Stomach (tissue), 8 donors: ENCODE measurements at regions not wholly inside any gene's neighbourhood (a gene's known extent, or its start where the extent isn't known, plus 50 kb on each side); places are given as distances from the start of the nearest gene placed in this dataset.

ENCODE experiments used
- DNase-seq, 2 donors: peaks; one replicate each; pipeline versions ENCODE4 v3.0.0 to v3.0.0-alpha.2; 2013 to 2019
- H3K27ac ChIP-seq, 5 donors: fragments of 200-600 bp in 4 of 5; sonication (generic) in 4 of 5; one replicate each; pipeline ENCODE4 v1.5.1; 2013 to 2019; ENCODE audit warnings: mild to moderate bottlenecking in 1 of 5, moderate library complexity in 1 of 5
- H3K27me3 ChIP-seq, 3 donors: fragments of 200-600 bp; sonication (generic); one replicate each; pipeline ENCODE4 v1.5.1; 2017 to 2019; ENCODE audit warnings: mixed run types in 1 of 3
- H3K36me3 ChIP-seq, 4 donors: fragments of 200-600 bp; sonication (generic); 1 replicate in 3 of 4; 2 replicates in 1 of 4; pipeline ENCODE4 v1.5.1; 2016 to 2019
- H3K4me1 ChIP-seq, 4 donors: fragments of 200-600 bp; sonication (generic); one replicate each; pipeline ENCODE4 v1.5.1; 2016 to 2019
- H3K4me3 ChIP-seq, 4 donors: fragments of 200-600 bp; sonication (generic) in 3 of 4; one replicate each; pipeline ENCODE4 v1.5.1; 2016 to 2019; ENCODE audit warnings: mild to moderate bottlenecking in 1 of 4
- H3K9me3 ChIP-seq, 4 donors: fragments of 200-600 bp; sonication (generic); one replicate each; pipeline ENCODE4 v1.5.1; 2016 to 2019
- CTCF ChIP-seq, 7 experiments: fragments of 450-650 bp in 4 of 7; fragments of 200-600 bp in 3 of 7; sonication (generic) in 3 of 7; IDR thresholded peaks; one replicate each; pipeline ENCODE4 v1.5.1; 2016 to 2019; ENCODE audit warnings: antibody characterized with exemption in 7 of 7, control low read depth in 2 of 7, mild to moderate bottlenecking in 1 of 7
- EP300 ChIP-seq: sonication (generic); formaldehyde crosslinking; IDR thresholded peaks from one replicate; pipeline ENCODE4 v1.6.1; 2017; ENCODE audit warnings: antibody characterized with exemption
- POLR2A ChIP-seq, 4 donors: fragments of 450-650 bp; IDR thresholded peaks; one replicate each; pipeline ENCODE4 v1.6.1; 2016; ENCODE audit warnings: antibody characterized with exemption in 4 of 4, control low read depth in 2 of 4, mild to moderate bottlenecking in 1 of 4, moderate library complexity in 1 of 4
- POLR2AphosphoS5 ChIP-seq, 3 donors: sonication (generic); formaldehyde crosslinking; IDR thresholded peaks; one replicate each; pipeline ENCODE4 v1.6.1; 2016; ENCODE audit warnings: antibody characterized with exemption in 3 of 3
- WGBS, 5 donors: extraction: QIAGEN DNeasy Blood & Tissue Kit in 3 of 5; methylation state at CpG; one replicate each; pipeline versions ENCODE4 v1.1.5 to v1.1.7; 2013 to 2018; 5-methylcytosine and 5-hydroxymethylcytosine counted together
- intact Hi-C: fragments of 100-400 bp; cut with DNase I; formaldehyde crosslinking; loops from one replicate; pipeline ENCODE4 v1.15.1; 2023; ENCODE audit warnings: low total_unique reads
- donor health status: healthy with polysubstance abuse.
- donor health status: Bipolar disorder and iron deficiency.
- donor health status: healthy.

- intact Hi-C loops = no loop called here
- Histone ChIP-seq H3K36me3 (no peaks in the 10 kb centered on the region), H3K9me3 (no peaks in the 10 kb centered on the region), H3K27ac (no peak overlapping the region), H3K4me3 (no peak overlapping the region), H3K27me3 (no peaks in the 10 kb centered on the region), H3K4me1 (peaks cover 0 to 8% (median 3%) of the 10 kb centered on the region in 4 donors)
- DNase-seq = no peak
- TF ChIP-seq POLR2A (IDR thresholded peaks at IDR 0.05) = no peak
- TF ChIP-seq CTCF (IDR thresholded peaks at IDR 0.05) = no peak
- TF ChIP-seq EP300 = no peak
- TF ChIP-seq POLR2AphosphoS5 (IDR thresholded peaks at IDR 0.05) = no peak
- 66 to 90% (median 82%) methylated on average over 2 of the region's 2 CpGs for WGBS, 5 donors
Measured at GRCh38 chr4:186943411-186943810, 219.8 kb upstream of the FAT1 start.

- no peaks in the 10 kb centered on the region for H3K36me3 ChIP-seq
- TF ChIP-seq POLR2A (IDR thresholded peaks at IDR 0.05) = no peak
- TF ChIP-seq CTCF (IDR thresholded peaks at IDR 0.05) = no peak
- no peak for TF ChIP-seq EP300
- intact Hi-C loops = no loop called here
- WGBS, 5 donors = 63 to 90% (median 80%) methylated on average over 6 of the region's 6 CpGs
- no peak for DNase-seq
- H3K4me1 ChIP-seq = peaks cover 0 to 11% (median 4%) of the 10 kb centered on the region in 4 donors
- no peak overlapping the region for H3K27ac ChIP-seq
- H3K4me3 ChIP-seq = no peak overlapping the region
- H3K9me3 ChIP-seq = no peaks in the 10 kb centered on the region
- H3K27me3 ChIP-seq = no peaks in the 10 kb centered on the region
Measured at GRCh38 chr4:186946136-186946535, 222.5 kb upstream of the FAT1 start.

- peak; percentile 42 to 80 for DNase-seq
- WGBS, 5 donors = 61 to 82% (median 64%) methylated on average over 11 of the region's 11 CpGs
- H3K4me3 ChIP-seq = no peak overlapping the region
- H3K9me3 ChIP-seq = no peaks in the 10 kb centered on the region
- H3K27me3 ChIP-seq = no peaks in the 10 kb centered on the region
- no peak overlapping the region for H3K27ac ChIP-seq
- no peaks in the 10 kb centered on the region for H3K36me3 ChIP-seq
- intact Hi-C loops = no loop called here
- TF ChIP-seq POLR2AphosphoS5 (IDR thresholded peaks at IDR 0.05) (peak in 1 of 3 donors; percentile 5), CTCF (IDR thresholded peaks at IDR 0.05) (peak in 4 of 7 experiments; percentile 10 to 39 (median 22)), POLR2A (IDR thresholded peaks at IDR 0.05) (no peak)
- H3K4me1 ChIP-seq = peaks cover 0 to 11% (median 4%) of the 10 kb centered on the region in 4 donors
Measured at GRCh38 chr4:186946682-186947294, 223.1 kb upstream of the FAT1 start.

GRCh38 chr4:186948361-186949242, 224.9 kb upstream of the FAT1 start:
- no peak for TF ChIP-seq POLR2AphosphoS5 (IDR thresholded peaks at IDR 0.05)
- TF ChIP-seq CTCF (IDR thresholded peaks at IDR 0.05) = no peak
- TF ChIP-seq POLR2A (IDR thresholded peaks at IDR 0.05) = no peak
- Histone ChIP-seq H3K4me3 (no peak overlapping the region), H3K9me3 (no peaks in the 10 kb centered on the region), H3K27me3 (no peaks in the 10 kb centered on the region), H3K27ac (no peak overlapping the region), H3K4me1 (peaks cover 0 to 5% (median 0%) of the 10 kb centered on the region in 4 donors), H3K36me3 (no peaks in the 10 kb centered on the region)
- 29 to 35% (median 32%) methylated on average over 14 of the region's 14 CpGs for WGBS, 5 donors
- DNase-seq = peak in 1 of 2 donors; percentile 72
- intact Hi-C loops = no loop called here
